A549 (cell line): ENCODE measurements at regions not wholly inside any gene's neighbourhood (a gene's known extent, or its start where the extent isn't known, plus 50 kb on each side); places are given as distances from the start of the nearest gene placed in this dataset.

ENCODE experiments used
- ATAC-seq, 2 experiments: fragments of 200-7000 bp in 1 of 2; fragments of >200 bp in 1 of 2; cut with Nextera tagmentation in 1 of 2; cut with Tn5 transposase in 1 of 2; 3 replicates each; pipeline versions ENCODE4 v1.8.0 to v1.9.1; 2018 to 2020; ENCODE audit warnings: mild to moderate bottlenecking in 1 of 2, moderate library complexity in 1 of 2
- CTCF ChIA-PET: fragments of 300-600 bp; sonication (Branson Sonifier 250); formaldehyde crosslinking; extraction: SDS; loops from one replicate; lab custom pipeline; 2021; ENCODE audit warnings: antibody characterized with exemption, inconsistent platforms; lab: Yijun Ruan, JAX
- POLR2A ChIA-PET: fragments of 350-600 bp; formaldehyde crosslinking; extraction: SDS; loops from one replicate; lab custom pipeline; 2021; ENCODE audit warnings: antibody characterized with exemption, inconsistent platforms; lab: Yijun Ruan, JAX
- DNase-seq, 2 experiments: peaks; one replicate each; pipeline versions ENCODE4 v3.0.0 to v3.0.0-alpha.2; 2011 to 2016; ENCODE audit warnings: low read depth in 1 of 2, low spot score in 1 of 2
- FAIRE-seq: peaks from 2 replicates; lab custom pipeline; 2011; peaks lifted over from hg19 to GRCh38; lab: Jason Lieb, UNC
- H3K27ac ChIP-seq, 2 experiments: fragments of >200 bp; sonication (Bioruptor Twin); formaldehyde crosslinking; 3 replicates each; pipeline ENCODE4 v1.5.1; 2016 to 2017
- H3K4me1 ChIP-seq: fragments of >200 bp; sonication (Bioruptor Twin); formaldehyde crosslinking; 3 replicates; pipeline ENCODE4 v1.6.1; 2016
- H3K4me2 ChIP-seq: fragments of >200 bp; sonication (Bioruptor Twin); formaldehyde crosslinking; 3 replicates; pipeline ENCODE4 v1.6.1; 2016
- H3K4me3 ChIP-seq: fragments of >200 bp; sonication (Bioruptor Twin); formaldehyde crosslinking; 3 replicates; pipeline ENCODE4 v1.5.1; 2016
- H3K9me3 ChIP-seq: fragments of >200 bp; sonication (Bioruptor Twin); formaldehyde crosslinking; 3 replicates; pipeline ENCODE4 v1.6.1; 2016
- BCL3 ChIP-seq: fragments of >200 bp; sonication (Bioruptor Twin); formaldehyde crosslinking; IDR thresholded peaks from 3 replicates; pipeline ENCODE4 v1.6.1; 2016
- BHLHE40 ChIP-seq: IDR thresholded peaks from 2 replicates; pipeline ENCODE4 v1.6.1; 2012; ENCODE audit warnings: low read depth, low read length, inconsistent platforms
- CBX2 ChIP-seq: fragments of 200-600 bp; sonication (generic); IDR thresholded peaks from 2 replicates; pipeline ENCODE4 v1.6.1; 2016; ENCODE audit warnings: low read depth, mild to moderate bottlenecking, borderline replicate concordance
- CEBPB ChIP-seq, 2 experiments: fragments of >200 bp in 1 of 2; sonication (Bioruptor Twin) in 1 of 2; formaldehyde crosslinking in 1 of 2; IDR thresholded peaks; 2 replicates each; pipeline ENCODE4 v1.6.1; 2012 to 2016
- CHD4 ChIP-seq: fragments of 200-600 bp; sonication (generic); IDR thresholded peaks from 2 replicates; pipeline ENCODE4 v1.6.1; 2016; ENCODE audit warnings: antibody characterized with exemption, mild to moderate bottlenecking, borderline replicate concordance
- EHMT2 ChIP-seq: fragments of 200-600 bp; sonication (generic); IDR thresholded peaks from 2 replicates; pipeline ENCODE4 v1.6.1; 2016; ENCODE audit warnings: antibody characterized with exemption, low read depth, mild to moderate bottlenecking, moderate library complexity
- ESRRA ChIP-seq: fragments of 150-350 bp; IDR thresholded peaks from 2 replicates; pipeline ENCODE4 v1.6.1; 2014; ENCODE audit warnings: mild to moderate bottlenecking, low read length, borderline replicate concordance
- FOSL2 ChIP-seq, 2 experiments: fragments of 450-650 bp in 1 of 2; fragments of >200 bp in 1 of 2; sonication (Bioruptor Twin) in 1 of 2; formaldehyde crosslinking; IDR thresholded peaks; 2 replicates each; pipeline versions ENCODE4 v1.5.0 to v1.6.1; 2016 to 2020; ENCODE audit warnings: mild to moderate bottlenecking in 1 of 2, moderate library complexity in 1 of 2
- FOXS1 ChIP-seq: fragments of 250-450 bp; sonication (Bioruptor Pico); IDR thresholded peaks from 2 replicates; pipeline ENCODE4 v1.5.0; 2020; ENCODE audit warnings: mild to moderate bottlenecking, moderate library complexity
- HMGXB4 ChIP-seq: fragments of 250-450 bp; sonication (Bioruptor Pico); IDR thresholded peaks from 2 replicates; pipeline ENCODE4 v1.5.0; 2021; ENCODE audit warnings: mild to moderate bottlenecking, moderate library complexity, borderline replicate concordance
- HOXA7 ChIP-seq: fragments of 250-450 bp; sonication (Bioruptor Pico); IDR thresholded peaks from 2 replicates; pipeline ENCODE4 v1.5.0; 2020; ENCODE audit warnings: mild to moderate bottlenecking, moderate library complexity
- HOXB5 ChIP-seq: fragments of 250-450 bp; sonication (Bioruptor Pico); IDR thresholded peaks from 2 replicates; pipeline ENCODE4 v1.5.0; 2020; ENCODE audit warnings: mild to moderate bottlenecking, moderate library complexity
- JUN ChIP-seq, 2 experiments: fragments of >200 bp; sonication (Bioruptor Twin); formaldehyde crosslinking; IDR thresholded peaks; 2 replicates in 1 of 2; 3 replicates in 1 of 2; pipeline ENCODE4 v1.6.1; 2016 to 2017
- MAFK ChIP-seq: fragments of 450-650 bp; IDR thresholded peaks from 2 replicates; pipeline ENCODE4 v1.6.1; 2014; ENCODE audit not compliant: partially characterized antibody
- MAX ChIP-seq: IDR thresholded peaks from 2 replicates; pipeline ENCODE4 v1.6.1; 2012
- NFE2L2 ChIP-seq: fragments of 150-350 bp; conservative IDR thresholded peaks from 2 replicates; pipeline ENCODE4 v1.6.1; 2014; ENCODE audit warnings: low read length
- NPAS2 ChIP-seq: fragments of 250-450 bp; sonication (Bioruptor Pico); IDR thresholded peaks from 2 replicates; pipeline ENCODE4 v1.8.0; 2022; ENCODE audit warnings: mild to moderate bottlenecking, moderate library complexity, borderline replicate concordance
- PBX3 ChIP-seq: IDR thresholded peaks from 2 replicates; pipeline ENCODE4 v1.6.1; 2012
- PHF8 ChIP-seq: fragments of 200-600 bp; sonication (generic); IDR thresholded peaks from 2 replicates; pipeline ENCODE4 v1.6.1; 2016; ENCODE audit warnings: low read depth, mild to moderate bottlenecking, antibody characterized with exemption, moderate library complexity, borderline replicate concordance
- POLR2A ChIP-seq: IDR thresholded peaks from 2 replicates; pipeline ENCODE4 v1.6.1; 2012; ENCODE audit warnings: mild to moderate bottlenecking, low read length
- RAD21 ChIP-seq, 2 experiments: fragments of >200 bp in 1 of 2; sonication (Bioruptor Twin) in 1 of 2; formaldehyde crosslinking in 1 of 2; IDR thresholded peaks in 1 of 2; conservative IDR thresholded peaks in 1 of 2; 2 replicates in 1 of 2; 3 replicates in 1 of 2; pipeline ENCODE4 v1.6.1; 2012 to 2018; ENCODE audit warnings: inconsistent platforms in 1 of 2
- RARB ChIP-seq: fragments of 250-450 bp; sonication (Bioruptor Pico); IDR thresholded peaks from 2 replicates; pipeline ENCODE4 v1.8.0; 2021; ENCODE audit warnings: mild to moderate bottlenecking, moderate library complexity
- RNF2 ChIP-seq: fragments of 200-600 bp; sonication (generic); IDR thresholded peaks from 2 replicates; pipeline ENCODE4 v1.6.1; 2016; ENCODE audit warnings: low read depth, mild to moderate bottlenecking, antibody characterized with exemption, moderate library complexity, borderline replicate concordance
- SMC3 ChIP-seq: fragments of >200 bp; sonication (Bioruptor Twin); formaldehyde crosslinking; IDR thresholded peaks from 3 replicates; pipeline ENCODE4 v1.6.1; 2018; ENCODE audit warnings: inconsistent platforms
- SREBF2 ChIP-seq: fragments of 450-650 bp; IDR thresholded peaks from 2 replicates; pipeline ENCODE4 v1.6.1; 2014; ENCODE audit warnings: mild to moderate bottlenecking, moderate library complexity
- TFCP2L1 ChIP-seq: fragments of 250-450 bp; sonication (Bioruptor Pico); IDR thresholded peaks from 2 replicates; pipeline ENCODE4 v1.5.0; 2021; ENCODE audit warnings: mild to moderate bottlenecking
- ZC3H11A ChIP-seq: fragments of 450-650 bp; IDR thresholded peaks from 2 replicates; pipeline ENCODE4 v1.6.1; 2014; ENCODE audit warnings: antibody characterized with exemption, mild to moderate bottlenecking
- ZFP36 ChIP-seq: fragments of 450-650 bp; IDR thresholded peaks from 2 replicates; pipeline ENCODE4 v1.6.1; 2014; ENCODE audit warnings: borderline replicate concordance; ENCODE audit not compliant: partially characterized antibody
- ZSCAN20 ChIP-seq: fragments of 250-450 bp; sonication (Bioruptor Pico); IDR thresholded peaks from 2 replicates; pipeline ENCODE4 v1.8.0; 2022; ENCODE audit warnings: mild to moderate bottlenecking, moderate library complexity
- WGBS: methylation state at CpG from one replicate; pipeline ENCODE4 v1.1.6; 2017; ENCODE audit errors: missing lambda C conversion rate; 5-methylcytosine and 5-hydroxymethylcytosine counted together

GRCh38 chr11:114848027-114848426 is 169.7 kb downstream of the NXPE2 start:
- CTCF ChIA-PET, result no interaction called here

GRCh38 chr11:114857281-114857680 is 179.0 kb downstream of the NXPE2 start:
- no peak overlapping the region for H3K4me3 ChIP-seq
- H3K27ac ChIP-seq, result no peak overlapping the region
- ChIA-PET POLR2A (no interaction called here), CTCF (interaction anchor here (1.3 kb wide), 1 partner anchor 28 kb away, joined by 3 read pairs; no protein-coding TSS in a partner anchor)
- ATAC-seq (no peak), DNase-seq (no peak)
- H3K9me3 ChIP-seq, result no peaks in the 10 kb centered on the region
- WGBS, result 4% methylated on average over 4 of the region's 4 CpGs
- no peak for TF ChIP-seq ZFP36
- TF ChIP-seq FOSL2 (IDR thresholded peaks at IDR 0.05), result no peak
- no peak for TF ChIP-seq FOSL2 (CRISPR knock-in tag; IDR thresholded peaks at IDR 0.05)
- no peak for TF ChIP-seq RNF2
- no peak for TF ChIP-seq HOXA7
- TF ChIP-seq POLR2A, result no peak
- no peak for TF ChIP-seq BHLHE40
- TF ChIP-seq SMC3, result no peak
- TF ChIP-seq ZC3H11A, result no peak
- TF ChIP-seq FOXS1 (CRISPR knock-in tag), result no peak
- TF ChIP-seq SREBF2, result no peak
- TF ChIP-seq MAFK, result no peak
- no peak for TF ChIP-seq RAD21 (conservative IDR thresholded peaks at IDR 0.05 in 1 of 2, IDR thresholded peaks at IDR 0.05 in 1 of 2)
- no peak for TF ChIP-seq ZSCAN20 (CRISPR knock-in tag)
- TF ChIP-seq, all 56 proteins: peak for 0
- no peaks in the 10 kb centered on the region for H3K4me1 ChIP-seq
- FAIRE-seq, result no peak
- H3K4me2 ChIP-seq, result no peak overlapping the region

More at GRCh38 chr11:114848027-114848426, 169.7 kb downstream of the NXPE2 start:
- 4% methylated on average over 6 of the region's 6 CpGs for WGBS
- H3K27ac ChIP-seq, result no peak overlapping the region
- TF ChIP-seq JUN (IDR thresholded peaks at IDR 0.05), result no peak
- TF ChIP-seq, all 56 proteins: peak for 0
- H3K4me1 ChIP-seq, result no peaks in the 10 kb centered on the region
- no peak overlapping the region for H3K4me3 ChIP-seq
- ATAC-seq, result no peak
- POLR2A ChIA-PET, result no interaction called here
- H3K9me3 ChIP-seq, result no peaks in the 10 kb centered on the region
- no peak overlapping the region for H3K4me2 ChIP-seq
- no peak for DNase-seq
- no peak for FAIRE-seq

- no peak for FAIRE-seq
- ChIA-PET CTCF (no interaction called here), POLR2A (no interaction called here)
- ATAC-seq, result no peak
- DNase-seq, result no peak
- Histone ChIP-seq H3K9me3 (no peaks in the 10 kb centered on the region), H3K27ac (no peak overlapping the region), H3K4me3 (no peak overlapping the region), H3K4me1 (no peaks in the 10 kb centered on the region), H3K4me2 (no peak overlapping the region)
- WGBS, result 2% methylated on average over 2 of the region's 2 CpGs
- TF ChIP-seq MAX (no peak), CEBPB (IDR thresholded peaks at IDR 0.05) (no peak), NFE2L2 (no peak), CBX2 (no peak), EHMT2 (no peak), NPAS2 (CRISPR knock-in tag) (no peak), HOXB5 (CRISPR knock-in tag) (no peak), BCL3 (no peak), FOSL2 (IDR thresholded peaks at IDR 0.05) (no peak), FOSL2 (CRISPR knock-in tag; IDR thresholded peaks at IDR 0.05) (no peak), ESRRA (no peak), PBX3 (no peak), PHF8 (no peak), HMGXB4 (CRISPR knock-in tag) (no peak), POLR2A (no peak), ZFP36 (no peak), RARB (CRISPR knock-in tag) (no peak), TFCP2L1 (CRISPR knock-in tag) (no peak), SMC3 (no peak), CHD4 (no peak)
Measured at GRCh38 chr11:114864896-114865295, 186.6 kb downstream of the NXPE2 start.
